GM06990 (cell line): ENCODE measurements at regions not wholly inside any gene's neighbourhood (a gene's known extent, or its start where the extent isn't known, plus 50 kb on each side); places are given as distances from the start of the nearest gene placed in this dataset.

Experiments
- DNase-seq: peaks from one replicate; pipeline ENCODE4 v3.0.0-alpha.2; 2011; ENCODE audit not compliant: insufficient read length; ENCODE audit errors: extremely low read depth
- H3K27me3 ChIP-seq: replicated peaks from 2 replicates; pipeline ENCODE4 v1.6.0; 2011; ENCODE audit warnings: low read length; ENCODE audit not compliant: control insufficient read depth, insufficient read depth
- H3K36me3 ChIP-seq: 2 replicates; pipeline ENCODE4 v1.5.1; 2011; ENCODE audit warnings: low read length; ENCODE audit not compliant: control insufficient read depth, insufficient read depth
- H3K4me3 ChIP-seq: replicated peaks from 2 replicates; pipeline ENCODE4 v1.5.1; 2011; ENCODE audit warnings: low read depth, mild to moderate bottlenecking, control low read depth, low read length
- TF ChIP-seq, protein P1 (sequence below): IDR thresholded peaks from 2 replicates; pipeline ENCODE4 v1.5.1; 2011; ENCODE audit warnings: low read length, control low read depth, mild to moderate bottlenecking, inconsistent platforms; ENCODE audit not compliant: insufficient read depth, poor library complexity, severe bottlenecking

DNA sequence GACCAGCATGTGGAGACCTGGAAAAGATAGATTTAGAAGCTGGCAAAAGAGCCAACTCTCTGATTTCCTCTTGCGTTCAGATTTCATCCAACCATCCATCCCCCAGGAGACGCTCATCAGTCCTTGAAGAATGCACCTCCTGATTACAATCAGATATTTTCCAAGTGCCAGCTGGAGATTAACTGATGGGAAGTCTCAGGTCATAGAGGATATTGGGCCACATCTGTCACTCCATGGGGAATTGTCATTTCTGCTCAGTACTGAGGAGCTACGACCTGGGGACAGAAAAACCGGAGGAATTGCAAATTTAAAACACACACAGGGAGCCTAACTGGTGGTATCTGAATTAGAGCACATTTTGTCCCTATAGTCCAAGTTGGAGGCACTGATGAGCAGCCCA lies 496.2 kb upstream of the SULF2 start:
- DNase-seq: no peak
- no peaks in the 10 kb centered on the region for H3K36me3 ChIP-seq
- no peaks in the 10 kb centered on the region for H3K27me3 ChIP-seq
- H3K4me3 ChIP-seq: no peak overlapping the region
- TF ChIP-seq, protein P1, sequence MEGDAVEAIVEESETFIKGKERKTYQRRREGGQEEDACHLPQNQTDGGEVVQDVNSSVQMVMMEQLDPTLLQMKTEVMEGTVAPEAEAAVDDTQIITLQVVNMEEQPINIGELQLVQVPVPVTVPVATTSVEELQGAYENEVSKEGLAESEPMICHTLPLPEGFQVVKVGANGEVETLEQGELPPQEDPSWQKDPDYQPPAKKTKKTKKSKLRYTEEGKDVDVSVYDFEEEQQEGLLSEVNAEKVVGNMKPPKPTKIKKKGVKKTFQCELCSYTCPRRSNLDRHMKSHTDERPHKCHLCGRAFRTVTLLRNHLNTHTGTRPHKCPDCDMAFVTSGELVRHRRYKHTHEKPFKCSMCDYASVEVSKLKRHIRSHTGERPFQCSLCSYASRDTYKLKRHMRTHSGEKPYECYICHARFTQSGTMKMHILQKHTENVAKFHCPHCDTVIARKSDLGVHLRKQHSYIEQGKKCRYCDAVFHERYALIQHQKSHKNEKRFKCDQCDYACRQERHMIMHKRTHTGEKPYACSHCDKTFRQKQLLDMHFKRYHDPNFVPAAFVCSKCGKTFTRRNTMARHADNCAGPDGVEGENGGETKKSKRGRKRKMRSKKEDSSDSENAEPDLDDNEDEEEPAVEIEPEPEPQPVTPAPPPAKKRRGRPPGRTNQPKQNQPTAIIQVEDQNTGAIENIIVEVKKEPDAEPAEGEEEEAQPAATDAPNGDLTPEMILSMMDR: no peak

DNA sequence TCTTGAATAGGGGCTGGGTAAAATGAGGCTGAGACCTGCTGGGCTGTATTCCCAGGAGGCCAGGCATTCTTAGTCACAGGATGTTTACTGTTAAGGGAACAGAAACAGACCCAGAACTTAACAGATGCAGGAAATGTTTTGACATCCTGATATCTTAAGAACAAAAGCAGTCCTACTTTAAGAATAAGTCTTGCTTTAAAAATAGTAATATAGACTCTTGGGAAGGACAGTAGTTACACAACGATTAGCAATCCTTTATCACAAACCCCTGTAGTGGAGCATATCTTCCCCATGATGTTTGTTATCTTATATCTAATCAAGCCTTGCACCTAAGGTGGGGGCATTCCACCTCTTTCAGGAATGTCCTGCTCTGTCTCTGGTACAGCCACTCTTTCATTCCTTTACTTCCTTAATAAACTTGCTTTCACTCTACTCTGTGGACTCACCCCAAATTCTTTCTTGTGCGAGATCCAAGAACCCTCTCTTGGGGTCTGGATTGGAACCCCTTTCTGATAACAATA lies 493.7 kb upstream of the SULF2 start:
- no peak for DNase-seq

DNA sequence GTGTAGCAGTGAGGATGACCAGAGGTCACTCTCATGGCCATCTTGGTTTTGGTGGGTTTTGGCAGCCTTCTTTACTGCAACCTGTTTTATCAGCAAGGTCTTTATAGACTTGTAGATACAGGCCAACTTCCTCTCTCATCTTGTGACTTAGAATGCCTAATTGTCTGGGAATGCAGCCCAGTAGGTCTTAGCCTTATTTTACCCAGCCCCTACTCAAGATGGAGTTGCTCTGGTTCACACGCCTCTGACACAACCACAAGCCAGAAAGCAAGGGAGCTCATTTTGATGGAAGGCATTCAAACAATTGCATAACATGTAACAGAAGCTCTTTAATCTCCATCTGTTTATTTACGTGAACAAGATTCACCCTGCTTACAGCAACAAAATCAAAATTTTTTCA lies 492.0 kb upstream of the SULF2 start:
- no peak overlapping the region for H3K4me3 ChIP-seq
- TF ChIP-seq, protein P1: no peak
- no peaks in the 10 kb centered on the region for H3K36me3 ChIP-seq
- no peak for DNase-seq
- H3K27me3 ChIP-seq: no peaks in the 10 kb centered on the region; the same call in 1 of the 2 replicates

More for the DNA sequence above, 493.7 kb upstream of the SULF2 start:
- Histone ChIP-seq H3K36me3 (no peaks in the 10 kb centered on the region), H3K4me3 (no peak overlapping the region), H3K27me3 (no peaks in the 10 kb centered on the region)
- TF ChIP-seq, protein P1: no peak

DNA sequence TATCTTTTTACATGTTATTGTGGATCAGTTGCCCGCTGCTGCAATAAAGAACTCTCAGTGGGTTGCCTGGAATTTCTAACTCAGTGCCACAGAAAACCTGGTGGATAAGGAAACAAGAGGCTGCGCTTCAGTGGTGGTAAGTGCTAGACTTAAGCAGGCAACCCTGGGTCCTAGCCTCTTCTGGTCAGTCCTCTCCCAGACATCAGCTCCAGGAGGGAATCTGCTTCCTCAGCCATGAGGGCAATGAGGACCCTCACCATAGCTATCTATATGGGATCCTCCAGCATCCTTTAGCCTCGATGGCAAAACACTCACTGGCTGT lies 490.7 kb upstream of the SULF2 start:
- no peak for DNase-seq
- H3K36me3 ChIP-seq: no peaks in the 10 kb centered on the region
- TF ChIP-seq, protein P1: no peak
- no peak overlapping the region for H3K4me3 ChIP-seq
- no peaks in the 10 kb centered on the region; the same call in 1 of the 2 replicates for H3K27me3 ChIP-seq

DNA sequence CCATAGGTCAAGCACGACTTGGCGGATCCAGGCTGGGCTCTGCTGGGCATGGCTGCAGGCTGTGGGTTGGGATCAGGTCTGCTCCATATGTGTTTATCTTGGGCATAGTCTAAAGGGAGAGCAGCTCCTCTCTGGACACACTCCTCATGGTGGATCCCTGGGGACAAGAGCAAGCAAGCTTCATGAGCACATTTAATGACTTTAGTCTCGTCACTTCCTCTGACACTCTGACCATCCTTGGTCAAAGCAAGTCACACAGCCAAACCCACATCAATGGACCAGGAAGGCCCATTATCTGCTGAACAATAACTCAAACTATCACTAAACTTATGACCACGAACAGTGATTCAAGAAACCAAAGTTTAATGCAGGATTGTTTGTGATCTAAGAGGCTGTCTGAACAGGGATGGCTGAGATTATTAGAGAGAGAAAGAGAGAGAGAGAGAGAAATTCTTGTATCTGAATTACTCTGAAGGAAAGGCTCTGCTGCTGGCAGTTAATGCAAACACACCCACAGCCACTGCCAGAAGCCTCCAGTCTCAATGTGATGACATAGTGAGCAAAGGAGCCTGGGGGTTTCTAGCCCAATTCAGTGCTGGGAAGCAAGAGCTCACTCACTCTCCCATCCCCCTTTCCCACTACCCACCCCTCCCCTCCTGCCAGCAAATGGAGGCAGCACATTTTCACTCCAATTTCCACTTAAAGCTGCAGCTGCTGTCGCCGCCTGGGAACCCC lies 490.2 kb upstream of the SULF2 start:
- TF ChIP-seq, protein P1: no peak
- no peak for DNase-seq
- no peak overlapping the region for H3K4me3 ChIP-seq
- no peaks in the 10 kb centered on the region; the same call in 1 of the 2 replicates for H3K27me3 ChIP-seq
- H3K36me3 ChIP-seq: no peaks in the 10 kb centered on the region

DNA sequence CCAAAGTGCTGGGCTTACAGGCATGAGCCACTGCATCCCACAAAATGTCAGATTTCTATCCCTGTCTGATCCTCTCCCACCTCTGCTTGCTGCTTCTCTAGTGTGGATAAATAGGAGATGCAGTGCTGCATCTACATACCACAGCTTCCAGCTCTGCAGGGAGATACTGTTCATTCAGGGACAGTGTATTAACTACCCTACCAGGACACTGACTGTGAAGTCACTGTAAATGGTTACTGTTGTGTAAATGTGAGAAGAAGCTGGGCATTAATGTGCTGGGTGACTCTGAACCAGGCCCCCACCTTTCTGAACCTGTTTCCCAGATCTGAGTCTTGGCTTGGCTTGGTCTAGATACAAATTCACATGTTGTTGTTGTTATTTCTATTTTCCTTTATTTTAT lies 488.6 kb upstream of the SULF2 start:
- TF ChIP-seq, protein P1: no peak
- no peak overlapping the region for H3K4me3 ChIP-seq
- H3K36me3 ChIP-seq: no peaks in the 10 kb centered on the region
- no peaks in the 10 kb centered on the region; the same call in 1 of the 2 replicates for H3K27me3 ChIP-seq
- no peak for DNase-seq
